A549 (cell line): ENCODE measurements at regions not wholly inside any gene's neighbourhood (a gene's known extent, or its start where the extent isn't known, plus 50 kb on each side); places are given as distances from the start of the nearest gene placed in this dataset.

ENCODE experiments used
- ATAC-seq, 2 experiments: fragments of 200-7000 bp in 1 of 2; fragments of >200 bp in 1 of 2; cut with Nextera tagmentation in 1 of 2; cut with Tn5 transposase in 1 of 2; 3 replicates each; pipeline versions ENCODE4 v1.8.0 to v1.9.1; 2018 to 2020; ENCODE audit warnings: mild to moderate bottlenecking in 1 of 2, moderate library complexity in 1 of 2
- CTCF ChIA-PET: fragments of 300-600 bp; sonication (Branson Sonifier 250); formaldehyde crosslinking; extraction: SDS; loops from one replicate; lab custom pipeline; 2021; ENCODE audit warnings: antibody characterized with exemption, inconsistent platforms; lab: Yijun Ruan, JAX
- POLR2A ChIA-PET: fragments of 350-600 bp; formaldehyde crosslinking; extraction: SDS; loops from one replicate; lab custom pipeline; 2021; ENCODE audit warnings: antibody characterized with exemption, inconsistent platforms; lab: Yijun Ruan, JAX
- DNase-seq, 2 experiments: peaks; one replicate each; pipeline versions ENCODE4 v3.0.0 to v3.0.0-alpha.2; 2011 to 2016; ENCODE audit warnings: low read depth in 1 of 2, low spot score in 1 of 2
- FAIRE-seq: peaks from 2 replicates; lab custom pipeline; 2011; peaks lifted over from hg19 to GRCh38; lab: Jason Lieb, UNC
- H3K27ac ChIP-seq, 2 experiments: fragments of >200 bp; sonication (Bioruptor Twin); formaldehyde crosslinking; 3 replicates each; pipeline ENCODE4 v1.5.1; 2016 to 2017
- H3K4me1 ChIP-seq: fragments of >200 bp; sonication (Bioruptor Twin); formaldehyde crosslinking; 3 replicates; pipeline ENCODE4 v1.6.1; 2016
- H3K4me2 ChIP-seq: fragments of >200 bp; sonication (Bioruptor Twin); formaldehyde crosslinking; 3 replicates; pipeline ENCODE4 v1.6.1; 2016
- H3K4me3 ChIP-seq: fragments of >200 bp; sonication (Bioruptor Twin); formaldehyde crosslinking; 3 replicates; pipeline ENCODE4 v1.5.1; 2016
- H3K9me3 ChIP-seq: fragments of >200 bp; sonication (Bioruptor Twin); formaldehyde crosslinking; 3 replicates; pipeline ENCODE4 v1.6.1; 2016
- CBX2 ChIP-seq: fragments of 200-600 bp; sonication (generic); IDR thresholded peaks from 2 replicates; pipeline ENCODE4 v1.6.1; 2016; ENCODE audit warnings: low read depth, mild to moderate bottlenecking, borderline replicate concordance
- EHMT2 ChIP-seq: fragments of 200-600 bp; sonication (generic); IDR thresholded peaks from 2 replicates; pipeline ENCODE4 v1.6.1; 2016; ENCODE audit warnings: antibody characterized with exemption, low read depth, mild to moderate bottlenecking, moderate library complexity
- FOSL2 ChIP-seq, 2 experiments: fragments of 450-650 bp in 1 of 2; fragments of >200 bp in 1 of 2; sonication (Bioruptor Twin) in 1 of 2; formaldehyde crosslinking; IDR thresholded peaks; 2 replicates each; pipeline versions ENCODE4 v1.5.0 to v1.6.1; 2016 to 2020; ENCODE audit warnings: mild to moderate bottlenecking in 1 of 2, moderate library complexity in 1 of 2
- FOXS1 ChIP-seq: fragments of 250-450 bp; sonication (Bioruptor Pico); IDR thresholded peaks from 2 replicates; pipeline ENCODE4 v1.5.0; 2020; ENCODE audit warnings: mild to moderate bottlenecking, moderate library complexity
- GATA3 ChIP-seq: IDR thresholded peaks from 2 replicates; pipeline ENCODE4 v1.6.1; 2012; ENCODE audit warnings: borderline replicate concordance
- HDAC2 ChIP-seq: fragments of 200-600 bp; sonication (generic); IDR thresholded peaks from 2 replicates; pipeline ENCODE4 v1.6.1; 2016
- HOXA7 ChIP-seq: fragments of 250-450 bp; sonication (Bioruptor Pico); IDR thresholded peaks from 2 replicates; pipeline ENCODE4 v1.5.0; 2020; ENCODE audit warnings: mild to moderate bottlenecking, moderate library complexity
- HOXB13 ChIP-seq: fragments of 250-450 bp; sonication (Bioruptor Pico); IDR thresholded peaks from 2 replicates; pipeline ENCODE4 v1.5.0; 2020; ENCODE audit warnings: low read depth, mild to moderate bottlenecking, moderate library complexity
- HOXB5 ChIP-seq: fragments of 250-450 bp; sonication (Bioruptor Pico); IDR thresholded peaks from 2 replicates; pipeline ENCODE4 v1.5.0; 2020; ENCODE audit warnings: mild to moderate bottlenecking, moderate library complexity
- JUNB ChIP-seq: fragments of >200 bp; sonication (Bioruptor Twin); formaldehyde crosslinking; IDR thresholded peaks from 2 replicates; pipeline ENCODE4 v1.6.1; 2016
- MYC ChIP-seq: IDR thresholded peaks from 2 replicates; pipeline ENCODE4 v1.6.1; 2012; ENCODE audit warnings: mild to moderate bottlenecking, inconsistent platforms, low read length, improper control_type of control experiment, borderline replicate concordance
- PHF8 ChIP-seq: fragments of 200-600 bp; sonication (generic); IDR thresholded peaks from 2 replicates; pipeline ENCODE4 v1.6.1; 2016; ENCODE audit warnings: low read depth, mild to moderate bottlenecking, antibody characterized with exemption, moderate library complexity, borderline replicate concordance
- RNF2 ChIP-seq: fragments of 200-600 bp; sonication (generic); IDR thresholded peaks from 2 replicates; pipeline ENCODE4 v1.6.1; 2016; ENCODE audit warnings: low read depth, mild to moderate bottlenecking, antibody characterized with exemption, moderate library complexity, borderline replicate concordance
- SMC3 ChIP-seq: fragments of >200 bp; sonication (Bioruptor Twin); formaldehyde crosslinking; IDR thresholded peaks from 3 replicates; pipeline ENCODE4 v1.6.1; 2018; ENCODE audit warnings: inconsistent platforms
- TFCP2L1 ChIP-seq: fragments of 250-450 bp; sonication (Bioruptor Pico); IDR thresholded peaks from 2 replicates; pipeline ENCODE4 v1.5.0; 2021; ENCODE audit warnings: mild to moderate bottlenecking
- ZC3H11A ChIP-seq: fragments of 450-650 bp; IDR thresholded peaks from 2 replicates; pipeline ENCODE4 v1.6.1; 2014; ENCODE audit warnings: antibody characterized with exemption, mild to moderate bottlenecking
- ZFP36 ChIP-seq: fragments of 450-650 bp; IDR thresholded peaks from 2 replicates; pipeline ENCODE4 v1.6.1; 2014; ENCODE audit warnings: borderline replicate concordance; ENCODE audit not compliant: partially characterized antibody
- ZSCAN20 ChIP-seq: fragments of 250-450 bp; sonication (Bioruptor Pico); IDR thresholded peaks from 2 replicates; pipeline ENCODE4 v1.8.0; 2022; ENCODE audit warnings: mild to moderate bottlenecking, moderate library complexity
- WGBS: methylation state at CpG from one replicate; pipeline ENCODE4 v1.1.6; 2017; ENCODE audit errors: missing lambda C conversion rate; 5-methylcytosine and 5-hydroxymethylcytosine counted together
- TF ChIP-seq, protein P1 (sequence below): fragments of 250-450 bp; sonication (Bioruptor Pico); IDR thresholded peaks from 2 replicates; pipeline ENCODE4 v1.5.0; 2020; ENCODE audit warnings: low read depth, mild to moderate bottlenecking, moderate library complexity
- TF ChIP-seq, protein P2 (sequence below): IDR thresholded peaks from 2 replicates; pipeline ENCODE4 v1.6.1; 2012
- TF ChIP-seq, protein P3 (sequence below): fragments of 150-350 bp; IDR thresholded peaks from 2 replicates; pipeline ENCODE4 v1.6.1; 2014; ENCODE audit warnings: low read depth, mild to moderate bottlenecking, low read length
- TF ChIP-seq, protein P4 (sequence below): fragments of 250-450 bp; sonication (Bioruptor Pico); IDR thresholded peaks from 2 replicates; pipeline ENCODE4 v1.5.0; 2021; ENCODE audit warnings: mild to moderate bottlenecking, moderate library complexity, borderline replicate concordance
- TF ChIP-seq, protein P5 (sequence below): fragments of >200 bp; sonication (Bioruptor Twin); formaldehyde crosslinking; IDR thresholded peaks from 3 replicates; pipeline ENCODE4 v1.5.1; 2016
- TF ChIP-seq, protein P6 (sequence below): fragments of >200 bp; sonication (Bioruptor Twin); formaldehyde crosslinking; IDR thresholded peaks from 3 replicates; pipeline ENCODE4 v1.6.1; 2016
- TF ChIP-seq, protein P7 (sequence below): IDR thresholded peaks from 2 replicates; pipeline ENCODE4 v1.6.1; 2012

DNA sequence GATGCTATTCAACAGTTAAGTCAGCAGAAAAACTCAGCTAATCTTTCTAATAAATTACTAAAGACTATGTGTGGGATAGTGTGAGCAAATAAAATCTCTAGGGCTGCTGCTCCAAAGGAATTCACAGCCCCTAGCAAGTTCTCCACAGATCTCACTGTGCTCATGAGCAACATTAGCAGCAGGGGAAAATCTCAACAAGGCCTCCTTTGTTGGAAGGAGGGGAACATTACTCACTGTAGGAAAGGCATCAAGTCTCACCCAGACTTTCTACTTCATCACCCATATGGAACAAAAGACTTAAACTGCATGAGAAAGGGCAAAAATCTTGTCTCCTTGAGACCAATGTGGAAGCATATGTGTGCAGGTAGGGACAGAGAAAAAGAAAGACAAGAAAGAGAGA, 726.4 kb upstream of the SLC35B3 start:
- H3K4me3 ChIP-seq = no peak overlapping the region
- DNase-seq (no peak), FAIRE-seq (no peak), ATAC-seq (no peak)
- no peak overlapping the region for H3K4me2 ChIP-seq
- H3K4me1 ChIP-seq = no peaks in the 10 kb centered on the region
- no peak overlapping the region for H3K27ac ChIP-seq
- no peaks in the 10 kb centered on the region for H3K9me3 ChIP-seq
- POLR2A ChIA-PET = no interaction called here
- no peak for TF ChIP-seq HOXB5
- TF ChIP-seq ZSCAN20 (CRISPR knock-in tag) = no peak
- no peak for TF ChIP-seq EHMT2
- TF ChIP-seq JUNB = no peak
- TF ChIP-seq ZFP36 = no peak
- TF ChIP-seq, protein P1, sequence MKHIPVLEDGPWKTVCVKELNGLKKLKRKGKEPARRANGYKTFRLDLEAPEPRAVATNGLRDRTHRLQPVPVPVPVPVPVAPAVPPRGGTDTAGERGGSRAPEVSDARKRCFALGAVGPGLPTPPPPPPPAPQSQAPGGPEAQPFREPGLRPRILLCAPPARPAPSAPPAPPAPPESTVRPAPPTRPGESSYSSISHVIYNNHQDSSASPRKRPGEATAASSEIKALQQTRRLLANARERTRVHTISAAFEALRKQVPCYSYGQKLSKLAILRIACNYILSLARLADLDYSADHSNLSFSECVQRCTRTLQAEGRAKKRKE (CRISPR knock-in tag) = no peak
- TF ChIP-seq, protein P2, sequence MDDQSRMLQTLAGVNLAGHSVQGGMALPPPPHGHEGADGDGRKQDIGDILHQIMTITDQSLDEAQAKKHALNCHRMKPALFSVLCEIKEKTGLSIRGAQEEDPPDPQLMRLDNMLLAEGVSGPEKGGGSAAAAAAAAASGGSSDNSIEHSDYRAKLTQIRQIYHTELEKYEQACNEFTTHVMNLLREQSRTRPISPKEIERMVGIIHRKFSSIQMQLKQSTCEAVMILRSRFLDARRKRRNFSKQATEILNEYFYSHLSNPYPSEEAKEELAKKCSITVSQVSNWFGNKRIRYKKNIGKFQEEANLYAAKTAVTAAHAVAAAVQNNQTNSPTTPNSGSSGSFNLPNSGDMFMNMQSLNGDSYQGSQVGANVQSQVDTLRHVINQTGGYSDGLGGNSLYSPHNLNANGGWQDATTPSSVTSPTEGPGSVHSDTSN = no peak
- no peak for TF ChIP-seq GATA3
- TF ChIP-seq HDAC2 = no peak
- CTCF ChIA-PET = no interaction called here

DNA sequence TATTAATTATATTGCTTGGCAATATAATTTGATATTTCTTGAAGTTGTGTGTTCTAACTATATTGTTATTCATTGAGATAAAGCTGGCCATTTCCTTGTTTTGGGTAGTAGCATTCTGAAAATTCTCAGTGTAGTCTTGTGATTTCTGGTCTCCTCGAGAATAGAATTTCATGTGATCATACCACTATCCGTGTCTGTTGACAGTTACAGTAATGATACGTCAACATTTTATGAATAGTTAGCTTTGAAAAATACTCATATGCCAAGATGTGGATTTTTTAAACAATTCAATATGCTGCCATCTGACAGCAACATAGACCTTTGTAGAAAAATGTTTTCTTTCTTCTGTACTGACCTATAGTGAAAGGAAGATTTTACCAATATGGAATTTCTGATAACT, 723.7 kb upstream of the SLC35B3 start:
- no peak for ATAC-seq
- TF ChIP-seq TFCP2L1 (no peak), FOSL2 (IDR thresholded peaks at IDR 0.05) (no peak), FOSL2 (CRISPR knock-in tag; IDR thresholded peaks at IDR 0.05) (no peak), RNF2 (no peak), HOXB13 (CRISPR knock-in tag) (no peak), MYC (no peak), EHMT2 (no peak)
- TF ChIP-seq, protein P3, sequence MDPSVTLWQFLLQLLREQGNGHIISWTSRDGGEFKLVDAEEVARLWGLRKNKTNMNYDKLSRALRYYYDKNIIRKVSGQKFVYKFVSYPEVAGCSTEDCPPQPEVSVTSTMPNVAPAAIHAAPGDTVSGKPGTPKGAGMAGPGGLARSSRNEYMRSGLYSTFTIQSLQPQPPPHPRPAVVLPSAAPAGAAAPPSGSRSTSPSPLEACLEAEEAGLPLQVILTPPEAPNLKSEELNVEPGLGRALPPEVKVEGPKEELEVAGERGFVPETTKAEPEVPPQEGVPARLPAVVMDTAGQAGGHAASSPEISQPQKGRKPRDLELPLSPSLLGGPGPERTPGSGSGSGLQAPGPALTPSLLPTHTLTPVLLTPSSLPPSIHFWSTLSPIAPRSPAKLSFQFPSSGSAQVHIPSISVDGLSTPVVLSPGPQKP = no peak
- TF ChIP-seq, protein P4, sequence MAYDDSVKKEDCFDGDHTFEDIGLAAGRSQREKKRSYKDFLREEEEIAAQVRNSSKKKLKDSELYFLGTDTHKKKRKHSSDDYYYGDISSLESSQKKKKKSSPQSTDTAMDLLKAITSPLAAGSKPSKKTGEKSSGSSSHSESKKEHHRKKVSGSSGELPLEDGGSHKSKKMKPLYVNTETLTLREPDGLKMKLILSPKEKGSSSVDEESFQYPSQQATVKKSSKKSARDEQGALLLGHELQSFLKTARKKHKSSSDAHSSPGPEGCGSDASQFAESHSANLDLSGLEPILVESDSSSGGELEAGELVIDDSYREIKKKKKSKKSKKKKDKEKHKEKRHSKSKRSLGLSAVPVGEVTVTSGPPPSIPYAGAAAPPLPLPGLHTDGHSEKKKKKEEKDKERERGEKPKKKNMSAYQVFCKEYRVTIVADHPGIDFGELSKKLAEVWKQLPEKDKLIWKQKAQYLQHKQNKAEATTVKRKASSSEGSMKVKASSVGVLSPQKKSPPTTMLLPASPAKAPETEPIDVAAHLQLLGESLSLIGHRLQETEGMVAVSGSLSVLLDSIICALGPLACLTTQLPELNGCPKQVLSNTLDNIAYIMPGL (CRISPR knock-in tag) = no peak
- Histone ChIP-seq H3K4me1 (no peaks in the 10 kb centered on the region), H3K9me3 (no peaks in the 10 kb centered on the region), H3K4me2 (no peak overlapping the region), H3K27ac (no peak overlapping the region), H3K4me3 (no peak overlapping the region)
- DNase-seq = no peak
- ChIA-PET CTCF (interaction anchor here (1.1 kb wide), 1 partner anchor 9 kb away, joined by 3 read pairs; no protein-coding TSS in a partner anchor), POLR2A (no interaction called here)
- no peak for FAIRE-seq
- WGBS = 22% methylated on average over 3 of the region's 3 CpGs

DNA sequence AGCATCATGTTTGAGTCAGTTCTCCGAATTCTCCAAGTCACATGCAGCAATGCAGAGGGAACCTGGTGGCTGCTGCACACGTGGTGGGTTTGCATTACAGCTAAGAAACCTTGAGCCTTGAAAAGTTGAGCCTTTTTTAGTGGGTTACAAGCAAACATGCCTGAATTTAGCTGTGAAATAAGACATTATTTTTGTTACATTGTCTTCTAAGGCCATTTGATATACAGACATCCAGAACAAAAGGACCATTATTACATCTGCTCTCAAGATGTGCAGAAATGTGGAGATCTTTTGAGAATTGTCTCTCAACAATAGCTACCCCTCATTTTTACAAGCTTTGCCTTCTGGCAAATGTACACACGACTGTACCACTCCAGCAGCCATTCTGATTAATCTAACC, 720.5 kb upstream of the SLC35B3 start:
- POLR2A ChIA-PET = no interaction called here
- no peaks in the 10 kb centered on the region for H3K9me3 ChIP-seq
- FAIRE-seq (no peak), ATAC-seq (no peak), DNase-seq (no peak)
- WGBS = 0% methylated on average over 3 of the region's 3 CpGs
- no peak overlapping the region for H3K27ac ChIP-seq
- no peak overlapping the region for H3K4me3 ChIP-seq
- H3K4me2 ChIP-seq = no peak overlapping the region
- CTCF ChIA-PET = interaction anchor here (1.1 kb wide), 1 partner anchor 14 kb away, joined by 3 read pairs; no protein-coding TSS in a partner anchor
- TF ChIP-seq, protein P5, sequence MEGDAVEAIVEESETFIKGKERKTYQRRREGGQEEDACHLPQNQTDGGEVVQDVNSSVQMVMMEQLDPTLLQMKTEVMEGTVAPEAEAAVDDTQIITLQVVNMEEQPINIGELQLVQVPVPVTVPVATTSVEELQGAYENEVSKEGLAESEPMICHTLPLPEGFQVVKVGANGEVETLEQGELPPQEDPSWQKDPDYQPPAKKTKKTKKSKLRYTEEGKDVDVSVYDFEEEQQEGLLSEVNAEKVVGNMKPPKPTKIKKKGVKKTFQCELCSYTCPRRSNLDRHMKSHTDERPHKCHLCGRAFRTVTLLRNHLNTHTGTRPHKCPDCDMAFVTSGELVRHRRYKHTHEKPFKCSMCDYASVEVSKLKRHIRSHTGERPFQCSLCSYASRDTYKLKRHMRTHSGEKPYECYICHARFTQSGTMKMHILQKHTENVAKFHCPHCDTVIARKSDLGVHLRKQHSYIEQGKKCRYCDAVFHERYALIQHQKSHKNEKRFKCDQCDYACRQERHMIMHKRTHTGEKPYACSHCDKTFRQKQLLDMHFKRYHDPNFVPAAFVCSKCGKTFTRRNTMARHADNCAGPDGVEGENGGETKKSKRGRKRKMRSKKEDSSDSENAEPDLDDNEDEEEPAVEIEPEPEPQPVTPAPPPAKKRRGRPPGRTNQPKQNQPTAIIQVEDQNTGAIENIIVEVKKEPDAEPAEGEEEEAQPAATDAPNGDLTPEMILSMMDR = no peak
- no peak for TF ChIP-seq FOXS1 (CRISPR knock-in tag)
- TF ChIP-seq ZC3H11A = no peak
- TF ChIP-seq CBX2 = no peak
- TF ChIP-seq, protein P6, sequence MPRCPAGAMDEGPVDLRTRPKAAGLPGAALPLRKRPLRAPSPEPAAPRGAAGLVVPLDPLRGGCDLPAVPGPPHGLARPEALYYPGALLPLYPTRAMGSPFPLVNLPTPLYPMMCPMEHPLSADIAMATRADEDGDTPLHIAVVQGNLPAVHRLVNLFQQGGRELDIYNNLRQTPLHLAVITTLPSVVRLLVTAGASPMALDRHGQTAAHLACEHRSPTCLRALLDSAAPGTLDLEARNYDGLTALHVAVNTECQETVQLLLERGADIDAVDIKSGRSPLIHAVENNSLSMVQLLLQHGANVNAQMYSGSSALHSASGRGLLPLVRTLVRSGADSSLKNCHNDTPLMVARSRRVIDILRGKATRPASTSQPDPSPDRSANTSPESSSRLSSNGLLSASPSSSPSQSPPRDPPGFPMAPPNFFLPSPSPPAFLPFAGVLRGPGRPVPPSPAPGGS = no peak
- no peak for TF ChIP-seq HOXA7
- TF ChIP-seq, protein P7, sequence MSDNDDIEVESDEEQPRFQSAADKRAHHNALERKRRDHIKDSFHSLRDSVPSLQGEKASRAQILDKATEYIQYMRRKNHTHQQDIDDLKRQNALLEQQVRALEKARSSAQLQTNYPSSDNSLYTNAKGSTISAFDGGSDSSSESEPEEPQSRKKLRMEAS = no peak
- TF ChIP-seq PHF8 = no peak
- no peak for TF ChIP-seq SMC3
- H3K4me1 ChIP-seq = no peaks in the 10 kb centered on the region
